HepG2 (cell line): ENCODE measurements at regions not wholly inside any gene's neighbourhood (a gene's known extent, or its start where the extent isn't known, plus 50 kb on each side); places are given as distances from the start of the nearest gene placed in this dataset.

Source experiments
- ATAC-seq: fragments of 200-7000 bp; cut with Tn5 transposase; 3 replicates; pipeline ENCODE4 v1.9.1; 2020; ENCODE audit warnings: mild to moderate bottlenecking, moderate library complexity
- BruUV-seq: library from RNA; stranded (reverse); fragments of 400-500 nt; replicated peaks from 2 replicates; lab custom pipeline; 2021; lab: Mats Ljungman, UMichigan
- CTCF ChIA-PET: fragments of 300-600 bp; formaldehyde crosslinking; extraction: SDS; loops from one replicate; lab custom pipeline; 2021; ENCODE audit warnings: low total read pairs, inconsistent platforms, low intra/inter-chr PET ratio; lab: Yijun Ruan, JAX
- POLR2A ChIA-PET: fragments of 350-600 bp; sonication (Branson Sonifier 250); formaldehyde crosslinking; loops from one replicate; lab custom pipeline; 2020; ENCODE audit warnings: antibody characterized with exemption, inconsistent platforms; lab: Yijun Ruan, JAX
- DNase-seq: peaks from one replicate; pipeline ENCODE4 v3.0.0-alpha.2; 2015; ENCODE audit warnings: low spot score
- FAIRE-seq: peaks from 3 replicates; lab custom pipeline; 2011; peaks lifted over from hg19 to GRCh38; lab: Jason Lieb, UNC
- H2AFZ ChIP-seq: one replicate; pipeline ENCODE4 v1.6.1; 2011; ENCODE audit warnings: low read length, inconsistent platforms
- H3K27ac ChIP-seq: fragments of 300-600 bp; 3 replicates; pipeline ENCODE4 v1.8.0; 2011; ENCODE audit warnings: mixed run types, mild to moderate bottlenecking, mixed read lengths, low read length, inconsistent platforms; ENCODE audit not compliant: insufficient read depth; ENCODE audit errors: extremely low read length
- H3K27me3 ChIP-seq, 2 experiments: fragments of 200-600 bp in 1 of 2; 2 replicates in 1 of 2; 3 replicates in 1 of 2; pipeline versions ENCODE4 v1.6.0 to v1.8.0; 2011; ENCODE audit warnings: low read length in 2 of 2, mild to moderate bottlenecking in 2 of 2, moderate library complexity in 2 of 2, inconsistent platforms in 1 of 2; ENCODE audit not compliant: insufficient read depth in 2 of 2, control insufficient read depth in 1 of 2
- H3K36me3 ChIP-seq, 2 experiments: fragments of 200-600 bp in 1 of 2; replicated peaks in 1 of 2; 2 replicates in 1 of 2; 3 replicates in 1 of 2; pipeline versions ENCODE4 v1.5.1 to v1.8.0; 2011; ENCODE audit warnings: low read length in 2 of 2, inconsistent platforms in 1 of 2; ENCODE audit not compliant: insufficient read depth in 2 of 2, control insufficient read depth in 1 of 2
- H3K4me1 ChIP-seq: 2 replicates; pipeline ENCODE4 v1.5.1; 2012; ENCODE audit warnings: low read length, inconsistent platforms; ENCODE audit not compliant: insufficient read depth
- H3K4me2 ChIP-seq: 2 replicates; pipeline ENCODE4 v1.6.0; 2011; ENCODE audit warnings: low read depth, low read length, inconsistent platforms
- H3K4me3 ChIP-seq, 3 experiments: fragments of 200-600 bp in 1 of 3; sonication (generic), shearing (Covaris generic) in 1 of 3; replicated peaks in 1 of 3; 2 replicates each; pipeline ENCODE4 v1.5.1; 2011 to 2016; ENCODE audit warnings: low read length in 3 of 3, inconsistent platforms in 2 of 3, low read depth in 2 of 3, mild to moderate bottlenecking in 2 of 3, control low read depth in 1 of 3, mixed read lengths in 1 of 3; ENCODE audit not compliant: insufficient read depth in 1 of 3
- H3K79me2 ChIP-seq: one replicate; pipeline ENCODE4 v1.6.1; 2011; ENCODE audit warnings: low read length, inconsistent platforms; ENCODE audit not compliant: insufficient read depth
- H3K9ac ChIP-seq: 2 replicates; pipeline ENCODE4 v1.6.0; 2011; ENCODE audit warnings: mild to moderate bottlenecking, low read depth, low read length, inconsistent platforms; ENCODE audit not compliant: insufficient read depth
- H3K9me3 ChIP-seq: 2 replicates; pipeline ENCODE4 v1.5.1; 2012; ENCODE audit warnings: mild to moderate bottlenecking, low read length
- H4K20me1 ChIP-seq: 2 replicates; pipeline ENCODE4 v1.6.0; 2011; ENCODE audit warnings: inconsistent platforms, mild to moderate bottlenecking, low read length, moderate library complexity; ENCODE audit not compliant: insufficient read depth
- CBX2 ChIP-seq, 2 experiments: fragments of 200-600 bp in 1 of 2; sonication (generic); formaldehyde crosslinking in 1 of 2; IDR thresholded peaks; 2 replicates each; pipeline versions ENCODE4 v1.7.0 to v1.8.1; 2018 to 2022; ENCODE audit warnings: low read depth in 2 of 2, low read length in 1 of 2, mild to moderate bottlenecking in 1 of 2, missing genetic modification reagents in 1 of 2
- DZIP1 ChIP-seq: sonication (generic); formaldehyde crosslinking; IDR thresholded peaks from 2 replicates; pipeline ENCODE4 v1.5.0; 2020; ENCODE audit warnings: mild to moderate bottlenecking, missing genetic modification reagents
- ESRRA ChIP-seq: sonication (generic); formaldehyde crosslinking; IDR thresholded peaks from 2 replicates; pipeline ENCODE4 v1.5.1; 2020; ENCODE audit warnings: mild to moderate bottlenecking, low read depth, missing genetic modification reagents
- GTF3A ChIP-seq: sonication (generic); formaldehyde crosslinking; conservative IDR thresholded peaks from 2 replicates; pipeline ENCODE4 v1.4.0; 2020; ENCODE audit warnings: mild to moderate bottlenecking, missing genetic modification reagents
- KAT2B ChIP-seq: fragments of 150-350 bp; IDR thresholded peaks from 2 replicates; pipeline ENCODE4 v1.6.1; 2014; ENCODE audit warnings: low read depth, low read length, borderline replicate concordance
- MAX ChIP-seq: IDR thresholded peaks from 2 replicates; pipeline ENCODE4 v1.6.1; 2012; ENCODE audit warnings: inconsistent platforms
- MED1 ChIP-seq: sonication (generic); formaldehyde crosslinking; IDR thresholded peaks from 2 replicates; pipeline ENCODE4 v1.4.0; 2020; ENCODE audit warnings: missing genetic modification reagents
- MED13 ChIP-seq: sonication (generic); formaldehyde crosslinking; IDR thresholded peaks from 2 replicates; pipeline ENCODE4 v1.5.0; 2020; ENCODE audit warnings: missing genetic modification reagents
- RFX5 ChIP-seq: IDR thresholded peaks from 2 replicates; pipeline ENCODE4 v1.6.1; 2011; ENCODE audit warnings: low read depth, low read length, improper control_type of control experiment
- ZNF326 ChIP-seq: sonication (generic); formaldehyde crosslinking; IDR thresholded peaks from 2 replicates; pipeline ENCODE4 v1.4.0; 2020; ENCODE audit warnings: missing genetic modification reagents, borderline replicate concordance
- ZNF609 ChIP-seq: sonication (generic); formaldehyde crosslinking; IDR thresholded peaks from 2 replicates; pipeline ENCODE4 v1.4.0; 2020; ENCODE audit warnings: mild to moderate bottlenecking, missing genetic modification reagents, borderline replicate concordance
- ZNF766 ChIP-seq: sonication (generic); formaldehyde crosslinking; IDR thresholded peaks from 2 replicates; pipeline ENCODE4 v1.5.0; 2020; ENCODE audit warnings: missing genetic modification reagents, borderline replicate concordance
- ZSCAN30 ChIP-seq: sonication (generic); formaldehyde crosslinking; IDR thresholded peaks from 2 replicates; pipeline ENCODE4 v1.5.0; 2020; ENCODE audit warnings: mild to moderate bottlenecking, missing genetic modification reagents
- WGBS: methylation state at CpG from one replicate; pipeline ENCODE4 v1.1.6; 2017; ENCODE audit warnings: low lambda C conversion rate; 5-methylcytosine and 5-hydroxymethylcytosine counted together
- in situ Hi-C: cut with HindIII; loops from 2 replicates; pipeline ENCODE4 v1.10.0; 2017; ENCODE audit warnings: low pct_unique_long_range_greater_than_20kb; ENCODE audit not compliant: extremely low pct_ligation_motif_present
- intact Hi-C: fragments of 100-400 bp; cut with micrococcal nuclease; formaldehyde crosslinking; loops from one replicate; pipeline ENCODE4 v1.10.0; 2022; ENCODE audit not compliant: unreplicated experiment

- TF ChIP-seq KAT2B: no peak
- no peak for TF ChIP-seq ZSCAN30 (CRISPR knock-in tag)
- TF ChIP-seq MED1 (CRISPR knock-in tag): no peak
- TF ChIP-seq CBX2 (IDR thresholded peaks at IDR 0.05; ENCODE audit: low read depth, low read length): no peak
- no peak for TF ChIP-seq CBX2 (CRISPR knock-in tag; IDR thresholded peaks at IDR 0.05; ENCODE audit: low read depth)
Measured at GRCh38 chr11:114964676-114965214, 286.4 kb downstream of the NXPE2 start (continued).

- no peak for TF ChIP-seq ZNF326
- TF ChIP-seq MAX: no peak
- no peak for TF ChIP-seq GTF3A (CRISPR knock-in tag)
- TF ChIP-seq RFX5: no peak
- no peak for TF ChIP-seq ESRRA (CRISPR knock-in tag)
- no peak for TF ChIP-seq MED13 (CRISPR knock-in tag)
- TF ChIP-seq DZIP1 (CRISPR knock-in tag): no peak
- TF ChIP-seq ZSCAN30 (CRISPR knock-in tag): no peak
- no peak for TF ChIP-seq ZNF766 (CRISPR knock-in tag)
- no peak for TF ChIP-seq ZNF609 (CRISPR knock-in tag)
- no peak overlapping the region for H3K4me2 ChIP-seq
- H3K4me1 ChIP-seq: peaks cover under 1% of the 10 kb centered on the region; the same call in 1 of the 2 replicates
- H3K27ac ChIP-seq: no peak overlapping the region
- FAIRE-seq (no peak), ATAC-seq (no peak), DNase-seq (no peak)
- POLR2A ChIA-PET: no interaction called here
- H3K36me3 ChIP-seq: no peaks in the 10 kb centered on the region
- no peaks in the 10 kb centered on the region for H3K79me2 ChIP-seq
- intact Hi-C loops: no loop called here
- H3K9ac ChIP-seq: no peak overlapping the region
- CTCF ChIA-PET: no interaction called here
- H2AFZ ChIP-seq: no peak overlapping the region
- no TSS peak for BruUV-seq
- H3K9me3 ChIP-seq: no peaks in the 10 kb centered on the region
- H3K4me3 ChIP-seq: no peak overlapping the region
- whole genome bisulfite sequencing: 24% methylated on average over 9 of the region's 9 CpGs
- in situ Hi-C loops: no loop called here
- H4K20me1 ChIP-seq: no peaks in the 10 kb centered on the region
- H3K27me3 ChIP-seq: no peaks in the 10 kb centered on the region
Measured at GRCh38 chr11:114970927-114971645, 292.8 kb downstream of the NXPE2 start.
